GM19240 (cell line): ENCODE measurements at regions not wholly inside any gene's neighbourhood (a gene's known extent, or its start where the extent isn't known, plus 50 kb on each side); places are given as distances from the start of the nearest gene placed in this dataset.
"Not testable (repeated sequence)": the region's sequence is repeated elsewhere in the genome, so short reads cannot be mapped to it uniquely, and the experiment has no call there.

ENCODE experiments used
- DNase-seq: peaks from one replicate; pipeline ENCODE4 v3.0.0; 2011; ENCODE audit warnings: low spot score; ENCODE audit not compliant: insufficient read length

DNA sequence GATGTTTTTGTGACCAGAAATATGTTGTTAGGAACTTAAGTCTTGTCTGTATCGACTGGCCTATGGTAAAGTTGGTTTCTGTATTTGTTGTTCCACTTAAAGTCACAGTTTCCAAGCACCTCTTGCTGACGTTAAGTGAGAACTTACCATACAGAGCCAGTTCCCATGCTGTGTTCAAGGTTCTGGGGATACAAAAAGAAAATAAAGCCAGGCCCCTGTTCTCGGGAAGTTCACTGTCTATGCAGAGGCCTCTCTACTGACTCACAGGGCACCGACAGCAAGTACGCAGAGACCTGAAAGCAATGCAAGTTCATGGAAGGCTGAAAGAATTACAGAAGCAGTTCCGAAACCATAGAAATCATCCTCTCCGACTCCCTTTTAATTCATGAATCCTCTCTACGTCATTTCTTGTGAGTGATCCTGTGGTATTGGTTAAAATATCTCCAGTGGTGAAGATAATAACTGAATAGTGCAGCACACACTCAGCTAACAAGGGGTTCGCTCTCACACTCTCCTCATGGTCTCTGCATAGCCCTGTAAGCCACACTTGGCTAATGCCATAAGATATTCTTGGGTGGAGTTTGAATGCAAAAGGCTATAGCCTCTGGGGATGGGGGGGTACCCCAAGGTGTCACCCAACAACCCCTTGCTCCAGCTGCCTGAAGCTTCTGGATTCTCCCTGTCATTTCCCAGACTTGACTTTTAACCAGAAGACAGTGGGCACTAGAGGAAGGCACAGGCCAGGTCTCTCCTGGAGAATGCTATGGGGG is 91.2 kb upstream of the EXOC2 start:
- DNase-seq = no peak

- no peak for DNase-seq
Measured at GRCh38 chr6:782141-782540, 89.2 kb upstream of the EXOC2 start.

- DNase-seq = no peak
Measured at GRCh38 chr6:781350-781961, 88.5 kb upstream of the EXOC2 start.

DNA sequence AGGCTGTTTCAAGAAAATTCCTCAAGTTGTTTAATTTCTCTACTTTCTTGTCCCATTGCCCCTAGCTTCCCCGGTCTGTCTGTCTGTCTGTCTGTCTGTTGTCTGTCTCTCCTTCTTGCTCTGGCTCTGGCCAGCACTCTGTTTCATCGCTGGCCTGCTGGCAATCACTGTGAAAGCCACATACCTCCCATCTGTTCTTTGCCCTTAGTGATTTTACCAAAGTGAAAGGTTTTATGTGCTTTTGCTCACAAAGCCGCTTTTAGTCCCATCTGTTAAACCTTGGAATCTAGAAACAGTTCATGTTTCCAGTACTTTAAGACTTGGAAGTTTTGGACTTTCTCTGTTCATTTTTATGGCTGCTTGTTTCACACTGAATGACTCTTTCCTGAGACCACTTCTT is 87.8 kb upstream of the EXOC2 start:
- DNase-seq = no peak

DNA sequence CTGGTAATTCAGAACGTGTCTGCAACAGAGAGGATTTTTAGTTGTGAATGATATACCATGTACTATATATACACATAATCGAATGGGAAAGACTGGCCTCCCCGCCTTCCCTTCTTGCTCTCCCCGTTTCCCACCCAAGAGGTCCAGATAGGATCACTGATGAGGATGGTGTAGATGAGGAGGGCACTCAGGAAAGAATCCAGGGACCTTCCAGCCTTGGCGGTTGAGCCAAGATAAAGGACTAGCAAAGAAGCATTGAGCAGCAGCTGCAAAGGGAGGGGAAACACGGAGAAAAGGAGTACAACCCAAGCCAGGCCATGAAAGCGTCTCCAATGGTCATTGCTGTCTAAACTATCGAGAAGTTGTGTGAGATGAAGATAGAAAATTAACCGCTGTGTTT is 84.0 kb upstream of the EXOC2 start:
- DNase-seq = no peak

DNA sequence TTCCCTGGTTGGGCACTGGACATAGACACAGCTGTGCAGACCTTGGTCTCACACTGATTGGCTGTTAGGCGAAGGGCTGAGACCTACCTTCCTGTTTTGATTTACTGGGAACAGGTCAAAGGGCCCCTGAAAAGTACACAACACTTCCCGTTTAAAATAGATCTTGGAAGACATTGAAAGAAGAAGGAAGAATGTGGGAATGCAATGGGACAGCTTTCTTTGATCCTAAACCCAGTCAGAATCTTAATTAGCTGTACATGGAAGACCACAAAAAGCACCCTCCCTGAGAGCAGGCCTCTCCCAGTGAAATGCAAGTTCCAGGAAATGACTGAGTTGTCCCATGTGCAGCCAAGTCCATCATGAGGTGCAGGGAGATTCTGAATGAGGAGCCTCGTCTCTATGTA is 83.6 kb upstream of the EXOC2 start:
- no peak for DNase-seq

GRCh38 chr6:775863-776262 is 82.9 kb upstream of the EXOC2 start:
- DNase-seq = no peak

- DNase-seq = not testable (repeated sequence)
Measured at GRCh38 chr6:771683-772082, 78.7 kb upstream of the EXOC2 start.

GRCh38 chr6:767755-768512 is 75.0 kb upstream of the EXOC2 start:
- no peak for DNase-seq

- no peak for DNase-seq
Measured at GRCh38 chr6:766625-767024, 73.7 kb upstream of the EXOC2 start.

DNA sequence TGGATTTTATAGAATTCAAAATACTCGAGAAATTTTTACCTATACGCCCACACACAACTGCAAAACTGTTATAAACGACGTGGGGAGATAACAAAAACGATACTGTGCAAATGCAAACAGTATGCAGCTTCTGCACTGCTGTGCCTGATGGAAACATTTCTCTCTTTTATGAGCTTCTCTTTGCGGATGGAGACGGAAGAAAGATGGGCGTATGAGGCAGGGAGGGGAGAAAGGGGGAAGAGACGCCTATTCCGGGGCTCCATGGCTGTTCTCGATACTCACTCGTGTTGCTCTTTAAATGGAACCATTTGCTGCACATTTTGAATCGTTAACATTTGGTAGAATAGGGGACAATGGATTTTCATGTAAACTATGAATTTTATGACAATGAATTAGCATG is 69.1 kb upstream of the EXOC2 start:
- no peak for DNase-seq

DNA sequence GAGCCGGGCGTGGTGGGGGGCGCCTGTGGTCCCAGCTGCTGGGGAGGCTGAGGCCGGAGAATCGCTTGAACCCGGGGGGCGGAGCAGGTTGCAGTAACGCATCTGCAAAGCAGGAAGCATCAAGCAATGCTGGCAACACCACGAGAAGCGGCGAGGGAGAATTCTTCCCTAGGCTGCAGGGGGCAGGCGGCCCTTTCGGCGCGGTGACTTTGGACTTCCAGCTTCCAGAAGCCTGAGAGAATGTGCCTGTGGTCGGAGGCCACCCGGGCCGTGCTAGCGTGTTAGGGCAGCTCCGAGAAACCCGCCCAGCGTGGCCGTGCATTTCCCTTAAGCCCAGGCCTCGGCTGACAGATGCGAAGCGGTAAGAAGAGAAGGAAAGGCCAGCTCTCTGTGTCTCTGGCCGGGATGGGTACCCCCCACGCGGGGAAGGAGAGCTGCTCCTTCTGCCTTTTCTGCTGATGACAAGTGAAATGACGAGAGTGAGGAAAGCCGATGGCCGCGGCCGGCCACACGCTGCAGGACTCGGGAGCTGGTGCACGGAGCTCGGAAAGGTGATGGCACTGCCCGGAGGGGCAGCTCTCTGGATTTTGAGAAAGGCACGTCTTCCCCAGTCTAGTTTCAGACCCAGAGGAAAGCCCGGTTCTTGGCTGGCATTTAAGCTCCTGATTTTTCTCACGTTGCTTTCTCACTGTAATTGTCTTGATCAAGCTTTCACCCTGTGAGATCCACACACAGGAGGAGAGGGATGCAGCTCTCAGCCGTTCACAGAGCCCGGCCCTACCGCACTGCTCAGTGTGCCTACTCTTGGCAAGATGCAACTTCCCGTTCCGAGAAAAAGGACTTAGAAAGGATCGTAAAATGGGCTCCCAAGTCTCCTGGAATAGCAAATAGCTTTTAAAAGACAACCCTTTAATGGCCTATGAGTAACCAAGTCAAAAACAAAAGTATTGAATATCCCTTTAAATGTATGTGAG is 68.3 kb upstream of the EXOC2 start:
- no peak for DNase-seq

- no peak for DNase-seq
Measured at GRCh38 chr6:759729-760128, 66.8 kb upstream of the EXOC2 start.

DNA sequence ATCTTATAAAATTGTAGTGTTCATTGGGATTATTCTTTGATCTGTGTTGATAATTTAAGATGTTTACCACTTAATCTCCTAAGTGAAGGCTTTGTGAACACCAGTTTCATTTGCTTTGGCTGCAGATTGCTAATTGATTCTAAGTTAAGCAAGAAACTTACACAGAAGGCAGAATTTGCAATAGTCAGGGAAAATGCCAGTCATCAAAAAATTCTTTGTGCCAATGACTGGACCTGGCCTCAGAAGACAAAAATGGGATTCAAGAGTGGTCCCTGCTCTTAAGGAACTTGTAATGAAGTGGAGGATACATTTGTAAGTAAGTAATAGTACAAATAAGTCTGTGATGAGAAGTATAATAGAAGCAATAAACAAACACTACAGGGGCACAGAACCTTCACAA is 63.3 kb upstream of the EXOC2 start:
- DNase-seq = no peak

DNA sequence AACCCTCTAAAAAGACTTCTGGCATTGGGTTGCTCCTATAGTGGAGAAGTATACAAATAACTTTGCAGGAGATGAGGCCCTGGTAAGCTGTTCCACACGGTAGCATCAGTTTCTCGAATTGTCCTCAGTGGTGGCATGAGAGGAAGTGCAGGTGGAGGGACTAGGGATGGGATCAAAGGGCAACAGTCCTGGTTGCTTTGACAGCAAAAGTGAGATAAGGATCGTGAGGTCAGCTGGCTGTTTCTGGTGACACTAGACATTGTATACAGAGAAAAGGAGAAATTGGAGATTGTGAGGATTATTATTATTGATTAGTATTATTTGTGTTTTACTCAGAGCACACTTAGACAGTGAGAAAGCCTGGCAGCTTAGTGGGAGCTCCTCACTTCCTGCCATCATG is 61.3 kb upstream of the EXOC2 start:
- DNase-seq = no peak

DNA sequence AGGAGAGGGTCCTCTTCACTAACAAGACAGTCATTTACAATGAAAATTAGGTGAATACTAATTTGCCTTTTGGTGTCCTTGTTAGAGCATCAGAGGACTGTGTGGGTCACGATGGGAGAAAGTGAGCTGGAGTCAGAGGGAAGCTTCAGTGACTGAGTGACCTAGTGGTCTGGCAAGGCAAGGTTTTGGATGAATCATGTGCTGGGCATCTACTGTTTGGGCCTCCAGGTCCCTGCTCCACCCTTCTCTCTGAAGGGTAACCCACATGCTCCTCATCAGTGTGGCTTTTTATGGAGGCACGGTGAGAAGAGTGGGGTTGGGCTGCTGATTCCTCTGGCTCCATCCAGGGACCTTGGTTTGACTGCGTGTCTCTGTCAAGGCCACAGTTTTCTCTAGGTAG is 60.5 kb upstream of the EXOC2 start:
- no peak for DNase-seq

GRCh38 chr6:752438-752837 is 59.5 kb upstream of the EXOC2 start:
- no peak for DNase-seq

GRCh38 chr6:751765-752164 is 58.8 kb upstream of the EXOC2 start:
- no peak for DNase-seq

DNA sequence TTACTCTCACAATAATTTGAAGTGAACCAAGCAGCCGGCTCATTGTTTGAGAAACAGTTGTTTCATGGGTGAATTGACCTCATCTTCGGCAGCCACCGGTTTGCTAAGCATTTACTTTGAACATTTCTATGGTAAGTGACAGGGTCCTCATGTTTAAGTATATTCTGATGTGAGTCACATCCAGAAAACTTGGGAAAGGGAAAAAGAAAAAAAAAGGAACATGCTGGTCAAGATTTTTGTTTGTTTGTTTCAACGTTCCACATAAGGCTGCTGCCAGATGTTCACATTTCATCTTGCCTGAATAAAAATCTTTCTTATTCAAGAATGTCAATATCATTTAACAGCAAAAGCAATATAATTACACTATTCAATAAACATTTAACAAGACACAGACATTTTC is 55.0 kb upstream of the EXOC2 start:
- DNase-seq = no peak

GRCh38 chr6:747028-747427 is 54.1 kb upstream of the EXOC2 start:
- no peak for DNase-seq

- no peak for DNase-seq
Measured at GRCh38 chr6:744666-745353, 51.9 kb upstream of the EXOC2 start.
